ENCODE measurements at regions not wholly inside any gene's neighbourhood (a gene's known extent, or its start where the extent isn't known, plus 50 kb on each side); places are given as distances from the start of the nearest gene placed in this dataset.
A peak's percentile ranks its signal among the peaks of the same experiment; 100 is the strongest.

DNA sequence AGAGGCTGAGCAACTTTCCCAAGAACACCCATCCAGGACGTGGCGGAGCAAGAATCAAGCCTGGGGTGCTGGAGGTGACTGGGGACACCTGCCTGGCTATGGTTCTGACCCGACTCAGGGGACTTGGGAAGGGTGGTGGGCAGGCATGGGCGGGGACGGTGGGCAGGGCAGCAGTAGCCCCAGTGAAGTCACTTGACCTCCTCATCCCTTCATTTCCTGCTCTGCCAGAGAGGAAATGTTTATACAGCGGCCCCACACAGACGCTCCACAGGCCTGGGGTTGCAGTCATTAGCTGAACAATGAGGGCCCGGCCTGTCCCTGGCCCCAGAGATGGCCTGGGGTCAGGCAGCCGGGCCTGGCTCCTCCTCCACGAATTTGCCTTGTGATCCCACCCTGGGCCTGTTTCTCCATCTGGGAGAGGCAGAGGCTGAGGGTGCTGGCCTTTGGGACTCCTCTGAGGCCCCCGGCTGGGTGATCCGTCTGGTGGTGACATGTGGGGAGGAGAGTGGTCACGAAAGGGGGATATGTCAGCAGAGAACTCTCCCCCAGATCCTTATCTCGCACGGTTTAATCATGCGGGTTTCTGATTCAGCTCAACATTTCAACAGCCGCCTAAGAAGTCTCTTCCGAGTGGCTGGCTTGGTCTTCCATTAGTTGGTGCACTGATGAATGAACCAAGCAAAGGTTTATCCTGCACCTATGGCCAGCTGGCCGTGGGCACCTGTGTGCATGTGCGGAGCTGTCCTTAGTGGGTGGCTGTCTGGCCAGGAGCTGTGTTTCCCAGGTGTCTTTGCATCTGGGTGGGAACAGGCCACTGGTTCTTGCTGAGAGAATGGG lies 175.9 kb downstream of the IRF8 start:
- H3K4me3 ChIP-seq = no peak overlapping the region
- no peaks in the 10 kb centered on the region for H3K4me1 ChIP-seq
- no peaks in the 10 kb centered on the region for H3K9me3 ChIP-seq
- peaks cover 70% of the 10 kb centered on the region for H3K27me3 ChIP-seq
- WGBS = 66% methylated on average over 15 of the region's 20 CpGs
- H3K27ac ChIP-seq = no peak overlapping the region
- no peak for TF ChIP-seq POLR2AphosphoS5 (IDR thresholded peaks at IDR 0.05)
- TF ChIP-seq POLR2A (IDR thresholded peaks at IDR 0.05) = no peak
- H3K36me3 ChIP-seq = no peaks in the 10 kb centered on the region
- peak in 1 of 2 donors; percentile 37 for DNase-seq (ENCODE audit: low spot score in 2 of 2)

DNA sequence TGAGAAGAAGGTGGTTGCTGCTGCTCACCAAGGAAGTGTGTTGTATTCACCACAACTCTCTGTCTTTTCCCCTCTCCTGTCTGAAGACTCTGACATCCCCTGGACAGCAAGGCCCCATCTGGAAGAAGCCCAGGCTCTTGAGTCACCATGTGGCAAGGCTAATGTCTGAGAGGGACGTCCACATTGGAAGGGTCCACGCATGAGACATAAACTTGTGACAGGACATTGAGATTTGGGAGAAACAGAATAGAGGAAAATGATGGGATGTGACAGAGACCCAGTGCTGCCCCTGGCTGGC lies 176.5 kb downstream of the IRF8 start:
- peaks cover 69% of the 10 kb centered on the region for H3K27me3 ChIP-seq
- no peaks in the 10 kb centered on the region for H3K4me1 ChIP-seq
- H3K9me3 ChIP-seq = no peaks in the 10 kb centered on the region
- DNase-seq (ENCODE audit: low spot score in 2 of 2) = peak; percentile 24 to 44
- H3K27ac ChIP-seq = no peak overlapping the region
- 78% methylated on average over 2 of the region's 2 CpGs for WGBS
- H3K36me3 ChIP-seq = no peaks in the 10 kb centered on the region
- H3K4me3 ChIP-seq = no peak overlapping the region
- TF ChIP-seq EP300 (IDR thresholded peaks at IDR 0.05) (no peak), POLR2A (IDR thresholded peaks at IDR 0.05) (no peak), POLR2AphosphoS5 (IDR thresholded peaks at IDR 0.05) (no peak)
- TF ChIP-seq, protein P1, sequence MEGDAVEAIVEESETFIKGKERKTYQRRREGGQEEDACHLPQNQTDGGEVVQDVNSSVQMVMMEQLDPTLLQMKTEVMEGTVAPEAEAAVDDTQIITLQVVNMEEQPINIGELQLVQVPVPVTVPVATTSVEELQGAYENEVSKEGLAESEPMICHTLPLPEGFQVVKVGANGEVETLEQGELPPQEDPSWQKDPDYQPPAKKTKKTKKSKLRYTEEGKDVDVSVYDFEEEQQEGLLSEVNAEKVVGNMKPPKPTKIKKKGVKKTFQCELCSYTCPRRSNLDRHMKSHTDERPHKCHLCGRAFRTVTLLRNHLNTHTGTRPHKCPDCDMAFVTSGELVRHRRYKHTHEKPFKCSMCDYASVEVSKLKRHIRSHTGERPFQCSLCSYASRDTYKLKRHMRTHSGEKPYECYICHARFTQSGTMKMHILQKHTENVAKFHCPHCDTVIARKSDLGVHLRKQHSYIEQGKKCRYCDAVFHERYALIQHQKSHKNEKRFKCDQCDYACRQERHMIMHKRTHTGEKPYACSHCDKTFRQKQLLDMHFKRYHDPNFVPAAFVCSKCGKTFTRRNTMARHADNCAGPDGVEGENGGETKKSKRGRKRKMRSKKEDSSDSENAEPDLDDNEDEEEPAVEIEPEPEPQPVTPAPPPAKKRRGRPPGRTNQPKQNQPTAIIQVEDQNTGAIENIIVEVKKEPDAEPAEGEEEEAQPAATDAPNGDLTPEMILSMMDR (IDR thresholded peaks at IDR 0.05) = no peak

DNA sequence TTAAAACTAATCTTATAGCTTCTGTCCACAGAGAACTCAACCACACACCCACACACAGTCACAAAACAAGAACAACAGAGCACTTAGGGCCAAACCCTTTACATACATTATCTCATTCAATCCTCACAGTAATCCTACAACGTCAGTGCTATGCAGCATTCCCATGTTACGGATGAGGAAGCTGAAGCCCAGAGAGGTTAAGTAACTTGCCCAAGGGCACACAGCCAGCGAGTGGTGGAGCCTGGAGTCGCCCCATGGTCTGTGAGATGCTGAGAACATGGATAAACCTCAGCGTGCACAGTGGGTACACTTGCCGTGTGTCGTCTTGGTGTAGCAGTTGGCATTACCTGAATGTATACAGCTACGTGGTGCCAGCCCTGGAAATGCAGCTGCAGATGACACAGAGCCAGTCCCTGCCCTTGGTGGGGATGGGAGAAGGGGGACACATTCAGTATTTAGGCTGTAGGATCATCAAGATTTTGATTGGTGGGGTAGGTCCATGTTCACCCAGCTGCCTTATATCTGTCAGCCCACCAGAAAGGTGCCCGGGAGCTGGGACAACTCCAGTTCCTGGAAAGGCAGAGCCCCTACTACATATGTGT lies 177.0 kb downstream of the IRF8 start:
- Histone ChIP-seq H3K4me1 (no peaks in the 10 kb centered on the region), H3K36me3 (no peaks in the 10 kb centered on the region), H3K27me3 (peaks cover 73% of the 10 kb centered on the region), H3K4me3 (no peak overlapping the region), H3K9me3 (no peaks in the 10 kb centered on the region), H3K27ac (no peak overlapping the region)
- DNase-seq (ENCODE audit: low spot score in 2 of 2) = peak; percentile 31 to 49
- WGBS = 84% methylated on average over 9 of the region's 9 CpGs
- TF ChIP-seq, protein P1 (IDR thresholded peaks at IDR 0.05) = no peak
- TF ChIP-seq POLR2AphosphoS5 (IDR thresholded peaks at IDR 0.05) (no peak), POLR2A (IDR thresholded peaks at IDR 0.05) (no peak), EP300 (IDR thresholded peaks at IDR 0.05) (no peak)

DNA sequence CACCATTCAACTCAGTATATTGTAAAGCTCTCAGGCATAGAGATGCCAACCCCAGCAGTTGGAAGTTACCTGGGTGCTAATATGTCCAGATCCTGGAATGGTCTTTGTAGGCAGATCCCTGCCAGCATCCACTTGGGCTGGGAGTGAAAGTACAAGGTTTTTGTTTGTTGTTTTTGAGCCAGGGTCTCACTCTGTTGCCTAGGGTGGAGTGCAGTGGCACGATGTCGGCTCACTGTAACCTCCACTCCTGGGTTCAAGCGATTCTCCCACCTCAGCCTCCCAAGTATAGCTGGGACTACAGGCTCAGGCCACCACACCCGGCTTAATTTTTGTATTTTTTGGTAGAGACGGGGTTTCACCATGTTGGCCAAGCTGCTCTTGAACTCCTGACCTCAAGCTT lies 177.6 kb downstream of the IRF8 start:
- H3K4me1 ChIP-seq = no peaks in the 10 kb centered on the region
- H3K9me3 ChIP-seq = no peaks in the 10 kb centered on the region
- TF ChIP-seq, protein P1 (IDR thresholded peaks at IDR 0.05) = no peak
- no peak for TF ChIP-seq EP300 (IDR thresholded peaks at IDR 0.05)
- peak in 1 of 2 donors; percentile 6 for DNase-seq (ENCODE audit: low spot score in 2 of 2)
- 88% methylated on average over 5 of the region's 5 CpGs for WGBS
- no peak overlapping the region for H3K4me3 ChIP-seq
- peaks cover 72% of the 10 kb centered on the region for H3K27me3 ChIP-seq
- H3K27ac ChIP-seq = no peak overlapping the region
- H3K36me3 ChIP-seq = no peaks in the 10 kb centered on the region

DNA sequence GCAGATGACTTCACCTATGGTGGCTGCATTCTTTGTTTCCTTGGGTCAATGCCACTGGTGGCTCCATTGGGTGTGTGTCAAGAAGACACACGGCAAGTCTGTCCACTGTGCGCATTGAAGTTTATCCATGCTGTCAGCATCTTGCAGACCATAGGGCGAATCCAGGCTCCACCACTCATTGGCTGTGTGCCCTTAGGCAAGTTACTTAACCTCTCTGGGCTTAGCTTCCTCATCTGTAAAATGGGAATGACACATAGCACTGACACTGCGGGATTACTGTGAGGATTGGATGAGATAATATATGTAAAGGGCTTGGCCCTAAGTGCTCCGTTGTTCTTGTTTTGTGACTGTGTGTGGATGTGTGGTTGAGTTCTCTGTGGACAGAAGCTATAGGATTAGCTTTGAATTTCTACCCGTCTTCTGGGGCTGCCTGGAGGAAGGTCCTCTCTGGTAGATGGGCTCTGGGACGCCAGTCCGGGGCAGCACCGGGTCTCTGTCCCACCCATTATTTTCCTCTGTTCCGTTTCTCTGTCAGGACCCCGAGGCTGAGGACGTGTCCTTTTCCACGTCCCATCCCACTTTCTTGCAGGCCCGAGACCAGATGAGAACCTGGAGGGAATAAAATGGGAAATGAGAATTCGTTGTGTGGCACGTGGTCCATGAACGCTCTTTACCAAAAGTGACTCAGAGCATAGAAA lies 178.4 kb downstream of the IRF8 start:
- WGBS = 94% methylated on average over 17 of the region's 17 CpGs
- TF ChIP-seq POLR2AphosphoS5 (IDR thresholded peaks at IDR 0.05) (no peak), POLR2A (IDR thresholded peaks at IDR 0.05) (no peak), EP300 (IDR thresholded peaks at IDR 0.05) (no peak)
- TF ChIP-seq, protein P1 (IDR thresholded peaks at IDR 0.05) = no peak
- DNase-seq (ENCODE audit: low spot score in 2 of 2) = peak; percentile 22 to 47
- Histone ChIP-seq H3K36me3 (no peaks in the 10 kb centered on the region), H3K9me3 (no peaks in the 10 kb centered on the region), H3K27me3 (peaks cover 69% of the 10 kb centered on the region), H3K27ac (no peak overlapping the region), H3K4me1 (no peaks in the 10 kb centered on the region), H3K4me3 (no peak overlapping the region)
